ENCODE measurements at regions not wholly inside any gene's neighbourhood (a gene's known extent, or its start where the extent isn't known, plus 50 kb on each side); places are given as distances from the start of the nearest gene placed in this dataset.

DNA sequence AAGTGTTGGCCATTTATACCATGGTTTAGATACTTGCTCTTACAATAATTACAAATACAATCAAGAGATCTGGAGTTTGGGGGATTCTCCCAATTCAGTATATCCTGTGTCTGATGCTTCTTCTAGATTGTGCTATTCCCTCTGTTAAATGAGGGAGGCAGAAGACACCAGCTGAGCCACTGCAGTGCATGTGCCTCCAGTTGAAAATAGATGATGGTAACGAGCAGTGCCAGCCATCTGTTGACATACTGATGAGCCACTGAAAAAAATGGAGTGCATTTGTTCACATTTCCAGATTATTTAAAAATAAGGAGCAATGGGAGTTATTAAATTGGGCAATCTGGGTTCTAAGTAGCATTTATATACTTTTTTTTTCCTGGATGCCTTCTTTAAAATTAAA lies 1428.0 kb upstream of the TENM4 start:
- no peak for DNase-seq (ENCODE audit: low read depth, low spot score)

DNA sequence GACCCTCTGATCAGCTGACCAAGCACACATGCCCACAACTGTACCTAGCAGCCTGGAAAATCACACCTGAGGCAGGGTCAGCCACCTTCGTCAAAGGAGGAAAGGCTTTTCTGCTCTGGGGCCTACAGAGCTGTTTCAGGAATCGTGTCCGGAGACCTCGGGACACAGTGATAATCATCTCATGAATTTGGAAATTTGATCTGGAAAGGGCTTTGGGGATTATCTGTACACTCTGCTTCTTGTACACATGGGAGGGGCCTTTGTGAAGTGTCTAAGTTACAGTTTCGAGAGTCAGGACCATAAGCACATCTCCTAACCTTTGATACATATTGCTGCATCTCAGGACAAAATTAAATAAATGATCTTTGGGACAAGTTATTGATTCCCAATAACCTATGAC lies 1421.2 kb upstream of the TENM4 start:
- DNase-seq (ENCODE audit: low read depth, low spot score) = no peak

DNA sequence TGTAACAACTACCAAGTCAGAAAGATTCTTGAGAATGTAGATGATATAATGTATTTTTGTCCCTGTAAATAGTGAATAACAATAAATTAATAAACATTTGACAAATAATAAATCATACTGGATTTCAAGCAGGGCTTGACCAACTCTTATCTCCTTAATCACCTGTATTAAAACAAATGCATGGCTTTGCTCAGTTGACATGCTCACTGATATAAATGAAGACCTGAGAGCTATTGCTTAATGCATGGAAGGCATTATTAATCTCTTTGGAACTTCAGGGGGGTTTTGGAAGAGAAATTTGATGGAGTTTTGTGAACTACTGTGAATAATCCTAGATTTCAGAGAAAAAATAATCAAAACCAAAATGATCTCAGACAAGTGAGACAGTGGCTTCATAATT lies 1420.4 kb upstream of the TENM4 start:
- no peak for DNase-seq (ENCODE audit: low read depth, low spot score)

DNA sequence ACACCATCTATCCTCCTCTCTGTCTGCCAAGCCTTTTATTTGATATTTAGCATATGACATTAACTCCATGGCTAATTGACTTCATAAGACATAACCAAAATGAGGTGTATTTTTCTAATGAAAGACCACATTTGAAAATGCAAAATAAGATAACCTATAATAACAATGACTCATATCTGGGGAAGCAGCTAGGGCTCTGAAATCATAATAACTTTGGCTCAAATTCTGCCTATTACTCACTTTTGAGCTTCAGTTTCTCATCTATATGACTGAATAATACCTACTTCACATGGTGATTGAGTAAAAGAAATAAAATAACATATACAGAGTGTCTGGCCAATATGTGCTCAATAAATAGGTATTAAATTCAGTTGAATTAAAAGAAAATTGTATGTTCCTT lies 1419.8 kb upstream of the TENM4 start:
- DNase-seq (ENCODE audit: low read depth, low spot score) = peak; percentile 34

DNA sequence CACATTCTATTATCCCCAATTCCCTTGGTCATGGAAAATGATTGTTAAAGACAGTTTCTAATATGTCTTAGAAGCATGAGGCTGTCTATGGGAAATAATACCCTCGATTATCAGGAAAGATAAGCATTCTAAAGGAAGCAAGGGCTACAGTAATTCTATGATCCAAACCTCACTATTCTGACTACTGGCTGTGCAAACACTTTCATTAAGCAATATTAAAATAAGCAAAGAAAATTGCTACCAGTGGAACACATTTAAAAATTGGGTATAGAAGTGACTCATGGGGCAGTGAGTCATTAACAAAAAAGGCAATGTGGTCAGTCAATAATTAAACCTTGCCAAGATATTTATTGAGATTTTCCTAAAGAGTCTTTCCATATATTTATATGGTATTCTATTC lies 1415.2 kb upstream of the TENM4 start:
- peak; percentile 62 for DNase-seq (ENCODE audit: low read depth, low spot score)

DNA sequence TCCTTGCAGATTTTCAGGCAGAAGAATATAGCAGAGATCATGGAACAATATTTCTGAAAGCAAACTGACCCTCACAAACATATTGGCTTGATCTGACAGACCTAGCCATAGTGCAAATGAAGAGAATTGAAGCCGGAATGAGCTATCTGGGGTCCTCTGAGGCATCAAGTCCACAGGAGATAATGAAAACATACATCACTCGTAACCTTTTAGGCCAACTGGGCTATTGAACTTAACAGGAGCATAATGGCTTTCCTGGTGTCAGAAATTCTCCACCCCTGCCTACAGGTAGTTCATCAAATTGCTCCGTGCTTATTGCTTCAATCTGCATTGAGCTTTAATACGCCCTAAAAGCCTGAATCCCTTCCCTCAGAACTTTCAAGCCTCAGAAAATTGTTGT lies 1414.6 kb upstream of the TENM4 start:
- no peak for DNase-seq (ENCODE audit: low read depth, low spot score)

DNA sequence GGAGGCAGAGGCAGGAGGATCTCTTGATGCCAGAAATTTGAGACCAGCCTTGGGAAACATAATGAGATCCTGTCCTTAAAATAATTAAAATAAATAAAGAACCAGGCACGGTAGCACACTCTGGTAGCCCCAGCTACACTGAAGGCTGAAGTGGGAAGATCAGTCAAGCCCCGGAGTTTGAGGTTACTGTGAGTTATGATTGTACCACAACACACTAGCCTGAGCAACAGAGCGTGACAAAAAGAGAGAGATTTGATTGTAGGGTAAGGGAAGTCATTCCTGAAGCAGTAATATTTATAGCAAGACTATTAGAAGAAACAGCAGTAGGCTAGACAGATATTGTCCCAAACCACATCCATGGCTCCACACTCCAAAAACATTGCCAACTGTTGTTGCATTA lies 1408.4 kb upstream of the TENM4 start:
- no peak for DNase-seq (ENCODE audit: low read depth, low spot score)

DNA sequence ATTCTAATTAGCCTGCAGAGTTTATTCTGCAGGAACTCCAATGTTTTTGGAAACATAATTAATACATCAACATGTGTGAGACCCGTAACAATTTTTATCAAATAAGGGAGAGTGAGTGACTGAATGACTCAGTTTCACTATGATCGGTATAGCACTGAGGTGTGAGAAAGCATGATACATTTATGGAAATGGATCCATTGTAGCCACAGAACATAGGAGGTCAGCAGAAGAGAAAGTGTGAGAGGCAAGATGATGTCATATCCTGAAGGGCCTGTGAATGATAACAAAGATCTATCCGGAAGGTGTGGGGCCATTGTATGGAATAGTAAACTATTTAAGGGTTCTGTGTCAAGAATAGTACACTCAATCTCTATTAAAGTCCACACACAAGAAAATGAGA lies 1406.1 kb upstream of the TENM4 start:
- no peak for DNase-seq (ENCODE audit: low read depth, low spot score)

DNA sequence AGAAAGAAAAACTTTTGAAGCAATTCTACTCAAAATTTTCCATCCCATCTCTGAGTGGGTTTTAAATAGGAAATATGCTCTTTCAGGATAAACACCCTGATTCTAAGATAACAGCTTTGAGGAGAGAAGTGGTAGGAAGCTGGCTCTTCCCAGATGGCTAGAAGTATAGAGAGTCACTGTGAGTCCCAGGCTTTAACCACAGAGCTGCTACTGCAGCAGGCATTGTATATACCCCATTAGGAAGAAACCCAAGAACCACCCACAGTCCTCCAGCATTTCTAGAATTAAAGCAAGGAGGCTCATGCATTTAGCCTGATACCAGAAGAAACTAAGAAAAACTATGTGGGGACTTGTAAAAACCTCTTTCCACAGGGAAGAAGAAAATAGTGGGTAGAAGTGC lies 1405.6 kb upstream of the TENM4 start:
- no peak for DNase-seq (ENCODE audit: low read depth, low spot score)

DNA sequence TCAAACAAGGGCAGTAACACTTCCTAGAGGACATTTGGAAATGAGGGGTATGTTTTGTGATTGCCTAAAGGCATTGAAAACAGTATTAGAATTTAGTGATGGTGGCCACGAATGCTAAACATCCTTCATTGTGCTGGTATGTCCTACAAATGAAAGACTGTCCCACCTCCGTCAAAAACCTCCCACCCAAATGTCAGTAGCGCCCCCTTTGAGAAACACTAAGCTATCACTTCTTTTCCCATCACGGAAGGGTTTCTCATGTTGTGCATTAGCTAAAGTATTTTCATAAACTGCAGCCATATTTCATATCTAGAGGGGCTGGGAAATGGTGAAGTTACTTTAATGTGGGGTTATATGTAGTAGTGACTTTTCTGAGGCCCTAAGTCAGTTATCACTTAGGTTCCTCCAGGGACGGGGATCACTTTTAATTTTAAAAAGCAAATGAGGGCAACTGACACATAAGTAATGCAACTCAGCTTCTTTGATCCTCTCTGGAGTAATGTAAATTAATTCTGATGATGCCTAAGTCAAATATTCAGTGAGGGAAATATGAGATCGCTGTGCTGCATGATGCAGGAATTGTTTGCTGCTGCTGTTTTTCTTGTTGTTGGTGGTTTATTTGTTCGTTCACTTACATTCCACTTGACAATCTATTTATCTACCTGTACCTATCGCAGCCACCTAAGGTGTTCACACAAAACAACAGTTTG lies 1403.4 kb upstream of the TENM4 start:
- no peak for DNase-seq (ENCODE audit: low read depth, low spot score)

DNA sequence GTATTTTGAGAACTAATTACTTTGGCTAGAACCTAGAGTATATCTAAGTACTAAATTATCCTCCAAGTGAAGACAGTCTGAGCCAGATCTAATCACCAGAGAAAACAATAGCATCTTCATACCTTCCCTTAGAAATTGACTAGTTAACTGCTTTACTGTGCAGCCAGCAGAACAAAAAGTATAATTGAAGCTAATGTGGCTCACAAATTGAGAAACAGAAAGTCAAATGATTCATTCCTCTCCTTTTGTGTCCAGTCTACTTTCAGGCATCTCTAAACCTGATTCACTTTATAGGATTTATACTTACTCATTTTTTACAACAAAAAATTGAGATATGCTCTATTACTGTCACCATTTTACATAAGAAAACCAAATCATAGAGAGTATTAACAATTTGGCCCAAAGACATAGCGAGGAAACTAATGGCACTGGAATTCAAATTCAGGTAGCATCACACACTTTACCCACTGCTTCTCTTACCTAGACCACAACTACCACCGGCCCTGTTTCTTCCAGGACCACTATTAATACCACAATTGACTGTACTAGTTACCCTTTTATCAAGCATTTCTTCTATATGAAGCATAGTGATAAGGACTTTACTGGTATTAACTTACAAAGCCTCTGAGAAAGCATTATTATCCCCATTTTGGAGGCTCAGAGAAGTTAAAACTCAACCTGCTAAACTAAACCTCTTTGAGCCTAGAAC lies 1402.6 kb upstream of the TENM4 start:
- no peak for DNase-seq (ENCODE audit: low read depth, low spot score)

DNA sequence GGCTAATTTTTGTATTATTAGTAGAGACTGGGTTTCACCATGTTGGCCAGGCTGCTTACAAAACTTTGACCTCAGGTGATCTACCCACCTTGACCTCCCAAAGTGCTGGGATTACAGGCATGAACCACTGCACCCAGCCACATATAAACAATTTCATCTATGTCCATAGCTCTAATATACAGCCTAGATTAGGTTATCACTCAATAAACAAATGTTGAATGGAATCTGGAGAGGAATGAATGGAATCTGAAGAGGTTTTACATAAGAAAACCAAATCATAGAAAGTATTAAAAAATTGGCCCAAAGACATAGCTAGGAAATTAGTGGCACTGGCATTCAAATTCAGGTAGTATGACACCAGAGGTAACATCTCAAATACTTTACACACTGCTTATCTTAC lies 1401.4 kb upstream of the TENM4 start:
- DNase-seq (ENCODE audit: low read depth, low spot score) = no peak

DNA sequence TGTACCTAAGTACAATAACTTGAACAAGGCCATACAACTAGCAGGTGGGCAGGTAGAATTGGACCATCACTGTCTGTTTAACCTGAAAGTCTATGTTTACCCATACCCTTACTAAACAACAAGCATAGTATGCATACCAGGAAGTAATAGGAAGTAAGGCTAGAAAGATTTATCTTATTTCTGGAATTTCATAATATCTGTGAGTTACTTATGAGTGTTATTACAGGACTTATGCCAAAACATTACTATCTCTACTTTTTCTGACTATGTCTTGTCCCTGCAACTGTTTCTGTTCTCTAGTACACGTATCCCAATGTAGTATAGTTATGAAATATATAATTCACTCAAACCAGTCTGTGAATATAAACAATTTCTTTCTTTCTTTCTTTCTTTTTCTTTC lies 1400.8 kb upstream of the TENM4 start:
- no peak for DNase-seq (ENCODE audit: low read depth, low spot score)

DNA sequence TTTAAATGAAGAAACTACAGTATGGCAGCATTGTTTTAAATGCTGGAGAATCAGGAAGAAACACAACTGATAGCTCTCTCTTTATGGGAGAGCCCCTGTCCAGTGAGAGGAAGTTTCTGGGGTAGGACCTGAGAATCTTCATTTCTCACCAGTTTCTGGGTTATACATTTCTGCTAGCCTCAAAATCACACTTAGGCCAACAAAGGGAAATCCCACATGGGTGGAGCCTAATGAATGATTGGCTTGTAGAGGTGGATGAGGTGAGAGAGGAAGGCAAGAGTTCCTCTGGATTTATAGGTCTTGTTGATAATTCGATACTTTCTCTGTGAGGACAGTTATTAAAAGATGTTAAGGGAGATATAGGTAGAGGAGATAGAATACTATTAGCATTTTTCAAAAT lies 1397.3 kb upstream of the TENM4 start:
- no peak for DNase-seq (ENCODE audit: low read depth, low spot score)

DNA sequence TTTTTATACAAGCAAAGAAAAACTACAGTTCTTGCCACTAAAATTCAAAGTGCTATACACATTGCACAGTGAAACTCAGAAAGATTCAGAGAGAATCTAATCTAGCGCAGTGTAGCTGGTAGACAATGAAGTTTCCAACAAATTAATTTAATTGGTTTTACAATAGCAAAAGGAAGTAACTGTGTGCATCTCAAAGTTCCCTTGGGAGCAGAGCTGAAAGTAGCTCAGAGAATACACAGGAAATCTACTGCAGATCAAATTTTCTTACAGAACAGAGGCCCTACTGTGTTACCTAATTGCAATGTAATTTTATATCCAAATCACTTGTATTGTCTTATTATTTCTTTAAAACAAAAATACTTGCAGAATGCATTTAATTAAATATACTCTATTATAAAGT lies 1396.2 kb upstream of the TENM4 start:
- no peak for DNase-seq (ENCODE audit: low read depth, low spot score)

DNA sequence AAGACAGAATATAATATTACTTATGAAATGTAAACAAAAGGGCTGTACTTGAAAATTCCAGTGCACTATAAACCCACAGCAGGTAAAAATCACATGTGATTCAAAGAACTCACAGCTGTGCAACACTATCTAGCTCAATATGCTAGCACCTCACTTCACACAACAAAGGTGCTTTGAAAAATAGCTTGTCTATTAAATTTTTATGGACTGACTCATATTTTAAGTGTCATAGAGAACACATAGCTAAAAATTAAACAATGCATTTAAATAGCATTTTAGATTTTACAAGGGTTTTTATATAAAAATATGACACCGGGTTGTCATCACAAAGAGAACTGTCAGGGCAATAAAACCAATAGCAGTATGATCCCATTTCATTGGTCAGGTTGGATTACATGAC lies 1390.5 kb upstream of the TENM4 start:
- DNase-seq (ENCODE audit: low read depth, low spot score) = no peak

DNA sequence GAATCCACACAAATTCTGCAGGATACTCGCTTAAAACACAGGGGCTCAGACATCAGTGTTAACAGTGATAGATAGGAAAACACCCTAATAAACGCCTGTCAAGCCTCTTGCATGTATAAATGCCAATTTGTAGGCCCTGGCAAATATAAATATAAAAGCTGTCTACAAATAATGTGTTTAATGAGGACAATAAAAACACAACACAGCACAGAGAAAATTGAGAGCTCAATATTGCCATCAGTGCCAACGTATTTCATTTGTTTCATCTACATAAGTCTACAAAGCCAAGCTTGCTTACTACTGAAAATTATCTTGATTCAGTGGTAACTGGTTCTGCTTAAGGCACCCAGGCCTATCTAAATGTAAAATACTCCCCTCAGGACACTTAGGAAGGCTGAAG lies 1387.0 kb upstream of the TENM4 start:
- no peak for DNase-seq (ENCODE audit: low read depth, low spot score)

DNA sequence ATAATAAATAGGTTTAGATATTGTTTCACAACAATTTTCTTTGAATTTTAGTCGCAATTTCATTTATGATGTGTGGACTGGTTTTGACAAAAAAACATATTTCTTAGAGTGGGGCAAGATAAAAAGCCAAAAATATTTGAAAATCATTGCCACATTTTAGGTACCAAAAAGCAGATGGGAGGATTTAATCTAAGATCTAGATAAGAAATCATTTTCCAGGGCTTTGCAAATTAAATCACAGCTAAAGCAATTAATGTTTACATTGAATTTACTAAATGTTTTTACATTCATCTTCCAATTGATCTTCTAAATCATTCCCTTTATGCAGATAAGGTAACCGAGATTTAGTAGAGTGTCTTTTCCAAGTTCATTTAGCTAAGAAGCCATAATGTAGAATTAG lies 1386.0 kb upstream of the TENM4 start:
- DNase-seq (ENCODE audit: low read depth, low spot score) = no peak

DNA sequence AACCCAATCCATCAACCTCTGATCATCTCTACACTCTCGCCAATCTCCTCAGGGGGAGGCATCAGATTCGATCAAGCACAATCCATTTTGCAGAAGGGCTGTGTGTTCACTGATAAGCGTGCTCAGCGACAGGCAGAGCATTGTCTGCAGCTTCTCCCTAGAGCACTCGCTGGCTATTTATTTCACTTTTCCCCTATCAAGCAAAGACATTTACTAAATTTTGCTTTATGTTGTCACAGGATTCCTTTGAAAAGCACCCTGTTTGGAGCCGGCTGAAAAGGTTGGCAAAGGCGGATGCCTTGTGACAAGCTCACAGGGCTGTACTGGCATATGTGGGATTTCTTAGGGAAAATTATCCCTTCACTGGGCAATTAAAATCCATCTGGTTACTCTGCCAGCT lies 1381.5 kb upstream of the TENM4 start:
- no peak for DNase-seq (ENCODE audit: low read depth, low spot score)

DNA sequence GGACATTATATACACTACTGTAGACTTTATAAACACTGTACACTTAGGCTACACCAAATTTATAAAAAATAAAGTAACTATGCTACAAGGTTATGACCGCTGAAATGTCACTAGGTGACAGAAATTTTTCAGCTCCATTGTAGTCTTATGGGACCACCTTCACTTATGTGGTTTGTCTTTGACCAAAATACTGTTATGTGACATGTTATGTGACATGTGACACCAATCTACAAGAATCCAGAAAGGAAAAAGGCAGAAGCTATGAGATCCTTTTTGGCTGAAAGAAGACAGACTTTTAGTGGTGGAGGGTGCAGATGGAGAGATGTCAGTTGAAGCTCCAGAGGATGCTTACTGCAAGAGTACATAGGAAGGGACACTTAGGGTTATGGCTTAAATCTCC lies 1378.4 kb upstream of the TENM4 start:
- DNase-seq (ENCODE audit: low read depth, low spot score) = no peak

DNA sequence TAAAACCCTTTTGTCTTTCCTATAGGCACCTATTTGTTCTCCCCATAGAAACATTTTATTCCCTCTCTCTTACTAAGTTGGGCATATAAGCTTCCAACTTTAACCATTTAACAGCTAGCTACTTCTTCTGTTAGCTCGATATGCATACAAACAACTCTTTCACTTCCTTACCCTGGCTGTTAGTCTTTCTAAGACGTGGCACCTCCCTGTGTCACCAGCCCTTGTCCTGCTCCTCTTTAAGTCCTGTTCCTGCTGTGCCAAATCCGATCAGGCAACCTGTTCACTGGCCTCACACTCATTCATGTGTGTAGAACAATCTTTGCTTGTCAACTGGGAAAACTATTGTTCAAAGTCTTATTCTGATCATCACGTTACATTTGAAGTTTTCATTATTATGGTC lies 1376.1 kb upstream of the TENM4 start:
- DNase-seq (ENCODE audit: low read depth, low spot score) = no peak

DNA sequence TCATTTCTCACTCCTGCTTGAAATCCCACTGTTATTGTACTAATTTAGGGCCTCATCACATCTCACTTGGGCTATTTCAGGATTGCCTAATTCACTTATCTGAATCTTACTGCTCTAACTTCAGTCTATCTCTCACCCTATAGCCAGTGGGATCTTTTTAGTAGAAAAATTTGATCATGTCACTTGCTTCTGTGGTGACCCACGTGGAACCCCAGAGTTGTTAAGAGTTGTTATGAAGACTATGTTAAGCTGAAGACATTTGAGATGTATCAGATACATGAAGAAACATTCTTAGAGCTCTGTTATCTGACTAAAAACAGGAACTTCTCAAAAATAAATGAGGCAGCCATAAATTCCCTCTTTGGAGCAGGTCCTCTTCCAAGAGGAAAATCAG lies 1375.6 kb upstream of the TENM4 start:
- no peak for DNase-seq (ENCODE audit: low read depth, low spot score)

DNA sequence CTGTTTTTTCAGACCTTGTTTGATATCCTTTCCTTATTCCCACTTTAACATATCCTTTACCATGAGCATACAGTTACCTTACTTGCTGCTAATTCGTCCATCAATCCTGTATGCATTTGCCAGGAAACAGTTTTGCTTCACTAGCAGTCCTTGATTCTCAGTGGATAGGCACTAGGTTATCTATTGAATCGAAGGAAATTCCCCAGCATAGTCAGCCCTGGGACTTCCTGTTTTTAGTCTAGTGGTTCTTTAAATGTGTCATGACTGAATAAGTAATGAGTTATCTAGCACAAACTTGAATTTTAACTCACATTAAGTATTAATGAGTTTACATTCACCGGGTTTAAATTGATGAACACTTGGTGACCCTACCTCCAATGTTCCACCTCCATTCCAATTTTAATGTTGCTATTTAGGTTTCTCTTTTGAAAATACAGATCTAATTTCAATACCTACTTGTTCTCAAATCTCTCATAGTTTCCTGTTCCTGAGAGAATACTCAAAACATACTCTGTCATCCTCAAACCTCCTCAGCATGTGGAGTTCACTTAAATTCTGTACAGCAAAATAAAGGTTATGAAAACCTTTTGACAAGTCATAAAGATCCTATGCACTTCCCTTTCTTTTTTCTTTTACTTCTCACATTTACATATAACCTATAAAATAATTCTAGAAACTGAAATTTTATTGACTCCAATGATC lies 1375.1 kb upstream of the TENM4 start:
- peak; percentile 3 for DNase-seq (ENCODE audit: low read depth, low spot score)
